ENCODE measurements at regions not wholly inside any gene's neighbourhood (a gene's known extent, or its start where the extent isn't known, plus 50 kb on each side); places are given as distances from the start of the nearest gene placed in this dataset.

DNA sequence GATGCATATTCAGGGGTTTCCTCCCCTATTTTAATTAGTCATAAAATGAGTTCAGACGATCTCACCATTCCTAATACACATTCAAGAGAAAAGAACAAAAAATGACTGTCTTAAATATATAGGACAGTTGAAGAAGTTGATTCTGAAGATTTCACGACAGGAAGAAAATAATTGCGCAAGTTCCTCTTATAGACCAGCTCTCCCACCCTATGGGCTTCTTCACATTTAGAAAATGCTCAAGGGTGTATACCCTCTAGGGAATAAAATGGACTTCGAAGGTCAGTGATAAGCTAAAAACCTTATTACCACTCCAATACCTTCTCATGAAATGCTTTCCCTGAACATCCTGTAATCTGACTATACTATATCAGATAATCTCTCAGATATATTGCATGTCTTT lies 149.2 kb upstream of the TEX13C start:
- no peaks in the 10 kb centered on the region for H3K27me3 Mint-ChIP-seq (ENCODE audit: low read depth)
- H3K27ac Mint-ChIP-seq = no peak overlapping the region
- no peaks in the 10 kb centered on the region for H3K9me3 Mint-ChIP-seq
- TF ChIP-seq, protein P1, sequence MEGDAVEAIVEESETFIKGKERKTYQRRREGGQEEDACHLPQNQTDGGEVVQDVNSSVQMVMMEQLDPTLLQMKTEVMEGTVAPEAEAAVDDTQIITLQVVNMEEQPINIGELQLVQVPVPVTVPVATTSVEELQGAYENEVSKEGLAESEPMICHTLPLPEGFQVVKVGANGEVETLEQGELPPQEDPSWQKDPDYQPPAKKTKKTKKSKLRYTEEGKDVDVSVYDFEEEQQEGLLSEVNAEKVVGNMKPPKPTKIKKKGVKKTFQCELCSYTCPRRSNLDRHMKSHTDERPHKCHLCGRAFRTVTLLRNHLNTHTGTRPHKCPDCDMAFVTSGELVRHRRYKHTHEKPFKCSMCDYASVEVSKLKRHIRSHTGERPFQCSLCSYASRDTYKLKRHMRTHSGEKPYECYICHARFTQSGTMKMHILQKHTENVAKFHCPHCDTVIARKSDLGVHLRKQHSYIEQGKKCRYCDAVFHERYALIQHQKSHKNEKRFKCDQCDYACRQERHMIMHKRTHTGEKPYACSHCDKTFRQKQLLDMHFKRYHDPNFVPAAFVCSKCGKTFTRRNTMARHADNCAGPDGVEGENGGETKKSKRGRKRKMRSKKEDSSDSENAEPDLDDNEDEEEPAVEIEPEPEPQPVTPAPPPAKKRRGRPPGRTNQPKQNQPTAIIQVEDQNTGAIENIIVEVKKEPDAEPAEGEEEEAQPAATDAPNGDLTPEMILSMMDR (IDR thresholded peaks at IDR 0.05; ENCODE audit: unreplicated experiment in 3 of 3) = no peak
- no peak overlapping the region for H3K4me3 Mint-ChIP-seq
- no peaks in the 10 kb centered on the region for H3K4me1 Mint-ChIP-seq
- no peaks in the 10 kb centered on the region for H3K36me3 Mint-ChIP-seq (ENCODE audit: low read depth)

DNA sequence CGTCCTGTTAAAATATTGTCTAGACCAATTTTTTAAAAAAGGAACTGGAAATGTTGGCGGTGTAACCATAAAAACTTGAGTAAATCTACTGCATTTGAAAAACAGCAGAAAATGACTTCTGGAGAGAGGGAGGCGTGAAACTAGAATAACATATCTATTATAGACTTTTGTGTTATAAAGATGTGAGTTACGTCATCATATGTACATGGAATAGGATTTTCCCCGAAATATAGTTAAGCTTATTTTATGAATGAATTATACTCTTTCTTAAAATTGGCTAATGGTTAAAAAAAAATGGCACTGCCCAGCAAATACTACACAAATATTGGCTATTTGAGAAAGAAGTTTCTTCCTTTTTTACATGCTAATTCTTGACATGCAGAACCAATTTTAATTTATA lies 147.1 kb upstream of the TEX13C start:
- Mint-ChIP-seq H3K27ac (no peak overlapping the region), H3K4me3 (no peak overlapping the region), H3K36me3 (ENCODE audit: low read depth) (no peaks in the 10 kb centered on the region), H3K27me3 (ENCODE audit: low read depth) (no peaks in the 10 kb centered on the region), H3K4me1 (no peaks in the 10 kb centered on the region), H3K9me3 (no peaks in the 10 kb centered on the region)
- TF ChIP-seq, protein P1 (IDR thresholded peaks at IDR 0.05; ENCODE audit: unreplicated experiment in 3 of 3) = no peak

DNA sequence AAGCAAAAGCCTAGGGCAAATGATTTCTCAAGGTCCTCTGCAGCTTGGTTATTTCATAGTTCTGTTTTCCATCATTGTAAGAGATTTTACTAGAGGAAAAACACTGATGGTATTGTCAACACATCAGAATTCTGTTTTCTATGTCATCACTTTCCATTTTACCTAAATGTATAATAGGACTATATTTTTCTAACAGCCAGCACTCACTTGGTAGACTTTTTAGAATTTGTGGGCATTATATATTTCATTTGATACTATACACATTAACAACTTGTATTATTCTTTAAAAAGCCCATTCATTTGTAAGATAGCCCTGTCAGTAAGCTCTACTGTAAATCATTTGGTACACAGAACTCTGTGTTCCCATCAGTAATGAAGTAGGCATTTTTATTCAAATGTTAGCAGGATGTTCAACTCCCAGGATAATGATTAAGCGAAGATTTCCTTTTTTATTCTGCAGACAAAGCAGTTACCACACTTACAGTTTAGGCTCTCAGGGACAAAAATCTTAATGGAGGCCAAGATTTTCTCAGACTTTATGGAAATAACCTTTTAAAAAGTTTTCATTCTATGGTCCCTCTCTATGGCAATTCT lies 143.6 kb upstream of the TEX13C start:
- no peaks in the 10 kb centered on the region for H3K27me3 Mint-ChIP-seq (ENCODE audit: low read depth)
- H3K4me3 Mint-ChIP-seq = no peak overlapping the region
- no peaks in the 10 kb centered on the region for H3K36me3 Mint-ChIP-seq (ENCODE audit: low read depth)
- no peaks in the 10 kb centered on the region for H3K4me1 Mint-ChIP-seq
- no peaks in the 10 kb centered on the region for H3K9me3 Mint-ChIP-seq
- no peak overlapping the region for H3K27ac Mint-ChIP-seq
- TF ChIP-seq, protein P1 (IDR thresholded peaks at IDR 0.05; ENCODE audit: unreplicated experiment in 3 of 3) = no peak

DNA sequence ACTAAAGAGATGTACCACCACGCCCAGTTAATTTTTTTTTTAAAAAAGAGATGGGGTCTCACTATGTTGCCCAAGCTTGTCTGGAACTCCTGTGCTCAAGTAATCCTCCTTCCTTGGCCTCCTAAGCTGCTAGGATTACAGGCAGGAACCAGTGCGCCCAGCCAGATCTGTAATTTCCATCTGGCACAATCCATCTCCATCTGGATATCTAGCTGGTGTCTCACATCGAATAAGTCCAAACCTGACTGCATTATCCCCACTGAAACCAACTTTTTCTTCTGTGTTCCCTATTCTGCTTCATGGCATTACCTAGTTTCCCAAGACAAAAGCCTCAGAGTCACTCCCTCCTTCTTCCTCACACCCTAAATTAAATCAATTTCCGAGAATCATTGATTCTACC lies 125.8 kb upstream of the TEX13C start:
- Mint-ChIP-seq H3K4me3 (no peak overlapping the region), H3K27me3 (ENCODE audit: low read depth) (peaks cover 18% of the 10 kb centered on the region), H3K36me3 (ENCODE audit: low read depth) (no peaks in the 10 kb centered on the region), H3K27ac (no peak overlapping the region), H3K9me3 (no peaks in the 10 kb centered on the region), H3K4me1 (no peaks in the 10 kb centered on the region)
- TF ChIP-seq, protein P1 (IDR thresholded peaks at IDR 0.05; ENCODE audit: unreplicated experiment in 3 of 3) = no peak

DNA sequence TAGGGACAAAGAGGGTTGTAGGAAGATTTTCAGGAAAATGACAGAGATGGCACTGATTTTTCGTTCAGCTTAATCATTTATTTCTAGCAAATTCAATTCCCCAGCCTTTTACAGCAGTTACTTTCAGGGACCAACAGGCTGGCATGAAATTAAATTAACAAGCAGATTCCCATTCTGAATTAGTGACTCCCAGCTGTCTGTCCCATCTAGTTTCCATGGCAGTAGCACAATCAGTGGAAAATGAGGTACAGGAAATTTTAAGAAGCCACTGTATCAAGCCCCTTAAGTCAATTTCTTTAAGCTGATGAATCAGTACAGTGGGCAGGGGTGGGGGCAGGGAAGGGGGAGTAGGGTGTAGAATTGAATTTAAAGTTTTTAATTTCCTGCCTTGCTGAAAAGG lies 121.1 kb upstream of the TEX13C start:
- Mint-ChIP-seq H3K4me3 (no peak overlapping the region), H3K27ac (no peak overlapping the region), H3K9me3 (no peaks in the 10 kb centered on the region), H3K4me1 (no peaks in the 10 kb centered on the region), H3K27me3 (ENCODE audit: low read depth) (peaks cover 49% of the 10 kb centered on the region), H3K36me3 (ENCODE audit: low read depth) (no peaks in the 10 kb centered on the region)
- TF ChIP-seq, protein P1 (IDR thresholded peaks at IDR 0.05; ENCODE audit: unreplicated experiment in 3 of 3) = no peak

DNA sequence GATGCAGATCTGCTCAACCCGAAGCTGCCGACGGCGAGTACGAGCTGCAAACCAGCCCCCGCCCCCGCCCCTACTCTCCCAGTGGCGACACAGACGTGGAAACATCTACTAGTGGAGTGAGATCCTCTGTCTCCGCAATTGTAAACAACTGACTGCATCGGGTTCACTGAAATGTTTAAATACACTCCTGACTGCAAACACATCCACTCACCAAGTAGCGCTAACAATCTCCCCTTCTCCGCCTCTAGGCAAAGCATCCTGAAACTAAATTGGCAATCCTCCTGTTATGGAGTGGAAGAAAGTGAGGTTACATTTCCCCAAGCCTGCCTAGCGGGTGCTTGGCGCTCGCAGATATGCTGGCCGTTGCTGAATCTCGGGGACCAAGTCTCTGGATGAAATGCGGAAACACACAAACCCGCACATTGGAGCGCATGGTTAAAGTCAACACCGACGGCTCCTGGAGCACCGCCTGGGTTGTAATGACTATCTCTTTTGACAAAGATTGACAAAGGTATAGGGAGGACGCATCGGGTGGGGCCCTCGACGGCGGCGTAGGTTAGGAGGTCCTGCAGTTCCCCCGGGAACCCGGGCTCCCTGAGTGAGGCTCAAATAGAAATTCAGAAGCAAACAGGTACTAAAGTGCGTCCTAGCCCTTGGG lies 117.0 kb upstream of the TEX13C start:
- H3K27ac Mint-ChIP-seq = peak overlapping the region in 2 of 3 experiments; percentile 39 to 48
- TF ChIP-seq, protein P1 (IDR thresholded peaks at IDR 0.05; ENCODE audit: unreplicated experiment in 3 of 3) = no peak
- H3K4me1 Mint-ChIP-seq = peaks cover 16% of the 10 kb centered on the region
- peak overlapping the region; percentile 89 to 95 (median 91) for H3K4me3 Mint-ChIP-seq
- H3K27me3 Mint-ChIP-seq (ENCODE audit: low read depth) = peaks cover 59% of the 10 kb centered on the region
- no peaks in the 10 kb centered on the region for H3K36me3 Mint-ChIP-seq (ENCODE audit: low read depth)
- H3K9me3 Mint-ChIP-seq = no peaks in the 10 kb centered on the region
